HCT116 (cell line): ENCODE measurements at regions not wholly inside any gene's neighbourhood (a gene's known extent, or its start where the extent isn't known, plus 50 kb on each side); places are given as distances from the start of the nearest gene placed in this dataset.

ENCODE experiments used
- ATAC-seq: fragments of 200-7000 bp; cut with Tn5 transposase; 2 replicates; pipeline ENCODE4 v1.9.1; 2020; ENCODE audit warnings: mild to moderate bottlenecking, moderate library complexity
- BruUV-seq: library from RNA; stranded (reverse); fragments of 400-500 nt; replicated peaks from 2 replicates; lab custom pipeline; 2021; lab: Mats Ljungman, UMichigan
- CTCF ChIA-PET: fragments of 300-600 bp; sonication (Branson Sonifier 250); formaldehyde crosslinking; loops from one replicate; lab custom pipeline; 2021; ENCODE audit warnings: antibody characterized with exemption; lab: Charles Lee
- POLR2A ChIA-PET: fragments of 300-600, 350-600 bp; sonication (Branson Sonifier 250); formaldehyde crosslinking; loops from one replicate; lab custom pipeline; 2021; ENCODE audit warnings: antibody characterized with exemption; lab: Charles Lee
- RAD21 ChIA-PET, 2 experiments: fragments of 300-600 bp; sonication (Branson Sonifier 250); formaldehyde crosslinking; loops; one replicate each; lab custom pipeline; 2023; ENCODE audit warnings: low total read pairs in 2 of 2; ENCODE audit not compliant: uncharacterized antibody in 2 of 2, unreplicated experiment in 2 of 2, low non-redundant PET in 1 of 2; lab: Charles Lee
- DNase-seq: peaks from one replicate; pipeline ENCODE4 v3.0.0-alpha.2; 2010; ENCODE audit warnings: low read depth, low spot score
- H2AFZ ChIP-seq: fragments of 200-600 bp; shearing (Covaris generic), sonication (generic); 2 replicates; pipeline ENCODE4 v1.6.1; 2017; ENCODE audit warnings: low read depth, mixed run types, mixed read lengths, antibody characterized with exemption, low read length; ENCODE audit not compliant: poor library complexity, severe bottlenecking
- H3K27ac ChIP-seq: 2 replicates; pipeline ENCODE4 v1.5.1; 2012; ENCODE audit warnings: low read depth, low read length
- H3K27me3 ChIP-seq: fragments of 200-600 bp; sonication (generic); 2 replicates; pipeline ENCODE4 v1.6.1; 2016; ENCODE audit warnings: mixed run types, low read length, mixed read lengths; ENCODE audit not compliant: insufficient read depth
- H3K36me3 ChIP-seq, 2 experiments: fragments of 200-500 bp in 1 of 2; fragments of 200-600 bp in 1 of 2; sonication (Bioruptor generic) in 1 of 2; sonication (generic) in 1 of 2; 2 replicates each; pipeline versions ENCODE4 v1.5.1 to v1.6.1; 2014 to 2016; ENCODE audit warnings: low read length in 2 of 2, inconsistent platforms in 1 of 2, mixed read lengths in 1 of 2, mixed run types in 1 of 2; ENCODE audit not compliant: insufficient read depth in 2 of 2, control insufficient read depth in 1 of 2
- H3K4me1 ChIP-seq, 2 experiments: fragments of 200-600 bp in 1 of 2; sonication (generic) in 1 of 2; 2 replicates each; pipeline versions ENCODE4 v1.5.1 to v1.6.1; 2012 to 2017; ENCODE audit warnings: low read length in 2 of 2, inconsistent platforms in 1 of 2, mild to moderate bottlenecking in 1 of 2, mixed read lengths in 1 of 2, mixed run types in 1 of 2, moderate library complexity in 1 of 2; ENCODE audit not compliant: insufficient read depth in 2 of 2, control insufficient read depth in 1 of 2
- H3K4me2 ChIP-seq: fragments of 200-600 bp; sonication (generic); 2 replicates; pipeline ENCODE4 v1.6.1; 2017; ENCODE audit warnings: mixed run types, low read length, mixed read lengths
- H3K4me3 ChIP-seq, 2 experiments: fragments of 200-600 bp in 1 of 2; sonication (generic) in 1 of 2; replicated peaks in 1 of 2; 2 replicates each; pipeline ENCODE4 v1.5.1; 2011 to 2016; ENCODE audit warnings: low read length in 2 of 2, control low read depth in 1 of 2, low read depth in 1 of 2, mild to moderate bottlenecking in 1 of 2, mixed read lengths in 1 of 2, mixed run types in 1 of 2
- H3K79me2 ChIP-seq: fragments of 200-600 bp; sonication (generic); 2 replicates; pipeline ENCODE4 v1.6.1; 2017; ENCODE audit warnings: mild to moderate bottlenecking, mixed run types, low read length, moderate library complexity, mixed read lengths; ENCODE audit not compliant: insufficient read depth
- H3K9ac ChIP-seq: fragments of 200-600 bp; sonication (generic); 2 replicates; pipeline ENCODE4 v1.6.1; 2016; ENCODE audit warnings: low read length, mixed read lengths
- H3K9me2 ChIP-seq: fragments of 200-600 bp; sonication (generic), shearing (Covaris generic); 2 replicates; pipeline ENCODE4 v1.6.1; 2017; ENCODE audit warnings: mixed run types, mild to moderate bottlenecking, moderate library complexity; ENCODE audit not compliant: insufficient read depth
- H3K9me3 ChIP-seq, 2 experiments: fragments of 200-500 bp in 1 of 2; fragments of 200-600 bp in 1 of 2; sonication (Bioruptor generic) in 1 of 2; sonication (generic) in 1 of 2; 2 replicates each; pipeline ENCODE4 v1.6.1; 2014 to 2017; ENCODE audit warnings: low read length in 2 of 2, mixed read lengths in 2 of 2, inconsistent platforms in 1 of 2, low read depth in 1 of 2, mild to moderate bottlenecking in 1 of 2, mixed run types in 1 of 2, moderate library complexity in 1 of 2; ENCODE audit not compliant: control insufficient read depth in 1 of 2, insufficient read depth in 1 of 2
- H4K20me1 ChIP-seq: fragments of 200-600 bp; sonication (generic), shearing (Covaris generic); 2 replicates; pipeline ENCODE4 v1.6.1; 2017; ENCODE audit warnings: mixed run types, mild to moderate bottlenecking, moderate library complexity; ENCODE audit not compliant: insufficient read depth
- CBX3 ChIP-seq: IDR thresholded peaks from 2 replicates; pipeline ENCODE4 v1.6.1; 2012; ENCODE audit warnings: low read depth
- CEBPB ChIP-seq: IDR thresholded peaks from 2 replicates; pipeline ENCODE4 v1.6.1; 2012; ENCODE audit warnings: low read depth
- EGR1 ChIP-seq: IDR thresholded peaks from 2 replicates; pipeline ENCODE4 v1.6.1; 2012; ENCODE audit warnings: low read depth
- ELF1 ChIP-seq: IDR thresholded peaks from 2 replicates; pipeline ENCODE4 v1.6.1; 2012; ENCODE audit warnings: low read depth, borderline replicate concordance
- EZH2phosphoT487 ChIP-seq: fragments of 200-600 bp; IDR thresholded peaks from 2 replicates; pipeline ENCODE4 v1.6.1; 2018; ENCODE audit warnings: antibody characterized with exemption, borderline replicate concordance
- FOSL1 ChIP-seq: IDR thresholded peaks from 2 replicates; pipeline ENCODE4 v1.6.1; 2012; ENCODE audit warnings: low read depth
- POLR2A ChIP-seq: IDR thresholded peaks from 2 replicates; pipeline ENCODE4 v1.7.0; 2011; ENCODE audit warnings: borderline replicate concordance; ENCODE audit not compliant: insufficient read depth, insufficient read length; ENCODE audit errors: extremely low read depth
- SRF ChIP-seq: IDR thresholded peaks from 2 replicates; pipeline ENCODE4 v1.6.1; 2012; ENCODE audit warnings: low read depth
- YY1 ChIP-seq: IDR thresholded peaks from 2 replicates; pipeline ENCODE4 v1.6.1; 2011; ENCODE audit warnings: low read length, low read depth, moderate library complexity, mild to moderate bottlenecking; ENCODE audit not compliant: insufficient replicate concordance; ENCODE audit errors: extremely low read depth
- intact Hi-C: fragments of 100-400 bp; cut with micrococcal nuclease; formaldehyde crosslinking; loops from 2 replicates; pipeline ENCODE4 v1.10.0; 2022

GRCh38 chr18:14927701-14928100 is 179.7 kb downstream of the ANKRD30B start:
- CTCF ChIA-PET, result no interaction called here
- Histone ChIP-seq H3K4me2 (no peak overlapping the region), H3K9me2 (no peaks in the 10 kb centered on the region), H3K79me2 (no peaks in the 10 kb centered on the region), H3K27ac (no peak overlapping the region), H3K27me3 (no peaks in the 10 kb centered on the region), H4K20me1 (no peaks in the 10 kb centered on the region), H3K4me1 (no peaks in the 10 kb centered on the region), H3K9me3 (peaks cover 0 to 32% of the 10 kb centered on the region in 2 experiments; a peak in 2 of 4 replicates), H3K9ac (no peak overlapping the region), H3K4me3 (no peak overlapping the region), H3K36me3 (no peaks in the 10 kb centered on the region), H2AFZ (no peak overlapping the region)
- intact Hi-C loops, result no loop called here
- ATAC-seq, result no peak
- POLR2A ChIA-PET, result no interaction called here
- TF ChIP-seq CBX3 (no peak), FOSL1 (no peak)
- no TSS peak for BruUV-seq
- RAD21 ChIA-PET, result no interaction called here
- DNase-seq, result no peak

- no peaks in the 10 kb centered on the region for H3K4me1 ChIP-seq
- intact Hi-C loops, result no loop called here
- H3K9ac ChIP-seq, result no peak overlapping the region
- BruUV-seq, result no TSS peak
- no peak overlapping the region for H3K4me3 ChIP-seq
- H3K9me2 ChIP-seq, result no peaks in the 10 kb centered on the region
- H3K27ac ChIP-seq, result no peak overlapping the region
- H3K36me3 ChIP-seq, result no peaks in the 10 kb centered on the region
- ChIA-PET POLR2A (no interaction called here), CTCF (no interaction called here), RAD21 (no interaction called here)
- H2AFZ ChIP-seq, result no peak overlapping the region
- no peaks in the 10 kb centered on the region for H3K27me3 ChIP-seq
- TF ChIP-seq CEBPB (no peak), SRF (no peak), YY1 (no peak), EZH2phosphoT487 (no peak), EGR1 (no peak), POLR2A (no peak), ELF1 (no peak), FOSL1 (no peak)
- DNase-seq, result no peak
- H4K20me1 ChIP-seq, result no peaks in the 10 kb centered on the region
- H3K9me3 ChIP-seq, result peaks cover 0 to 32% of the 10 kb centered on the region in 2 experiments; a peak in 2 of 4 replicates
- H3K4me2 ChIP-seq, result no peak overlapping the region
- ATAC-seq, result no peak
- no peaks in the 10 kb centered on the region for H3K79me2 ChIP-seq
These were observed 180.4 kb downstream of the ANKRD30B start for GRCh38 chr18:14928396-14928795.
